ENCODE measurements at regions not wholly inside any gene's neighbourhood (a gene's known extent, or its start where the extent isn't known, plus 50 kb on each side); places are given as distances from the start of the nearest gene placed in this dataset.

DNA sequence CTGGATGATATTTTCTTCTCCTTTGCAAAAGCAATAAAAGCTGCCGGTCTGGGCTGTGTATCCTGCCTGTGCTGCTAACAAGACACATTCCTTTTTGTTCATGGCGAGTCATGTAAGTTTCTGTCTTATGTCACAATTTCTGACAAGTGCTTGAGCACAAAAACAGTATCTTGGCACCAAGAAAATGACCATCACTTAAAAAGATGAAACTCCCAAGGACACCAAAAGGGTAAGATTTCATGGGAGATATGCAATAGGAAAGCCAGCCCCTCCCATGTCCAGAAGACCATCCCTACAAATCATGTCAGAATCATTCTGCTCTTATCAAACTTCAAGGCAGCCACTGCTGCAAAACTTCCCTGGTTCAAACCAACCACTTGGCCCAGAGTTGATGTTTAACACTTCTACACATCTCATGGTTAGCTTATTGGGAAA is 375.4 kb upstream of the ZNF507 start:
- DNase-seq (ENCODE audit: low spot score) = no peak
- Histone ChIP-seq H3K36me3 (ENCODE audit: control insufficient read depth in 4 of 4, insufficient read depth in 3 of 4, low read depth in 1 of 4, low read length in 3 of 4) (no peaks in the 10 kb centered on the region), H3K27me3 (ENCODE audit: control insufficient read depth in 4 of 4, insufficient read depth in 4 of 4, low read length in 3 of 4) (peaks cover 0 to 5% (median 1%) of the 10 kb centered on the region in 4 donors), H3K27ac (ENCODE audit: low read depth in 1 of 2, low read length in 2 of 2) (no peak overlapping the region), H3K4me1 (ENCODE audit: control insufficient read depth in 4 of 4, insufficient read depth in 4 of 4, low read length in 3 of 4) (no peaks in the 10 kb centered on the region), H3K9me3 (ENCODE audit: control insufficient read depth in 4 of 4, low read length in 3 of 4) (no peaks in the 10 kb centered on the region), H3K9ac (ENCODE audit: low read depth in 1 of 2, low read length in 2 of 2) (no peak overlapping the region), H3K4me3 (ENCODE audit: low read depth in 1 of 3, low read length in 3 of 3) (no peak overlapping the region)
- 70% methylated on average over 2 of the region's 2 CpGs for WGBS
- TF ChIP-seq JUND (IDR thresholded peaks at IDR 0.05) = no peak
- no peak for TF ChIP-seq EGR1 (IDR thresholded peaks at IDR 0.05; ENCODE audit: low read depth in 2 of 2)
- no peak for TF ChIP-seq FOXA2 (IDR thresholded peaks at IDR 0.05)
- TF ChIP-seq, protein P1, sequence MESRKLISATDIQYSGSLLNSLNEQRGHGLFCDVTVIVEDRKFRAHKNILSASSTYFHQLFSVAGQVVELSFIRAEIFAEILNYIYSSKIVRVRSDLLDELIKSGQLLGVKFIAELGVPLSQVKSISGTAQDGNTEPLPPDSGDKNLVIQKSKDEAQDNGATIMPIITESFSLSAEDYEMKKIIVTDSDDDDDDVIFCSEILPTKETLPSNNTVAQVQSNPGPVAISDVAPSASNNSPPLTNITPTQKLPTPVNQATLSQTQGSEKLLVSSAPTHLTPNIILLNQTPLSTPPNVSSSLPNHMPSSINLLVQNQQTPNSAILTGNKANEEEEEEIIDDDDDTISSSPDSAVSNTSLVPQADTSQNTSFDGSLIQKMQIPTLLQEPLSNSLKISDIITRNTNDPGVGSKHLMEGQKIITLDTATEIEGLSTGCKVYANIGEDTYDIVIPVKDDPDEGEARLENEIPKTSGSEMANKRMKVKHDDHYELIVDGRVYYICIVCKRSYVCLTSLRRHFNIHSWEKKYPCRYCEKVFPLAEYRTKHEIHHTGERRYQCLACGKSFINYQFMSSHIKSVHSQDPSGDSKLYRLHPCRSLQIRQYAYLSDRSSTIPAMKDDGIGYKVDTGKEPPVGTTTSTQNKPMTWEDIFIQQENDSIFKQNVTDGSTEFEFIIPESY (IDR thresholded peaks at IDR 0.05) = no peak
- no peak for TF ChIP-seq RAD21 (IDR thresholded peaks at IDR 0.05)
- TF ChIP-seq REST (IDR thresholded peaks at IDR 0.05) = no peak
- no peak for TF ChIP-seq HNF4A (conservative IDR thresholded peaks at IDR 0.05)
- TF ChIP-seq, protein P2, sequence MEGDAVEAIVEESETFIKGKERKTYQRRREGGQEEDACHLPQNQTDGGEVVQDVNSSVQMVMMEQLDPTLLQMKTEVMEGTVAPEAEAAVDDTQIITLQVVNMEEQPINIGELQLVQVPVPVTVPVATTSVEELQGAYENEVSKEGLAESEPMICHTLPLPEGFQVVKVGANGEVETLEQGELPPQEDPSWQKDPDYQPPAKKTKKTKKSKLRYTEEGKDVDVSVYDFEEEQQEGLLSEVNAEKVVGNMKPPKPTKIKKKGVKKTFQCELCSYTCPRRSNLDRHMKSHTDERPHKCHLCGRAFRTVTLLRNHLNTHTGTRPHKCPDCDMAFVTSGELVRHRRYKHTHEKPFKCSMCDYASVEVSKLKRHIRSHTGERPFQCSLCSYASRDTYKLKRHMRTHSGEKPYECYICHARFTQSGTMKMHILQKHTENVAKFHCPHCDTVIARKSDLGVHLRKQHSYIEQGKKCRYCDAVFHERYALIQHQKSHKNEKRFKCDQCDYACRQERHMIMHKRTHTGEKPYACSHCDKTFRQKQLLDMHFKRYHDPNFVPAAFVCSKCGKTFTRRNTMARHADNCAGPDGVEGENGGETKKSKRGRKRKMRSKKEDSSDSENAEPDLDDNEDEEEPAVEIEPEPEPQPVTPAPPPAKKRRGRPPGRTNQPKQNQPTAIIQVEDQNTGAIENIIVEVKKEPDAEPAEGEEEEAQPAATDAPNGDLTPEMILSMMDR (IDR thresholded peaks at IDR 0.05; ENCODE audit: low read depth, low read length, missing input control) = no peak
- no peak for TF ChIP-seq GABPA (IDR thresholded peaks at IDR 0.05 in 1 of 2, conservative IDR thresholded peaks at IDR 0.05 in 1 of 2)
- TF ChIP-seq, protein P3, sequence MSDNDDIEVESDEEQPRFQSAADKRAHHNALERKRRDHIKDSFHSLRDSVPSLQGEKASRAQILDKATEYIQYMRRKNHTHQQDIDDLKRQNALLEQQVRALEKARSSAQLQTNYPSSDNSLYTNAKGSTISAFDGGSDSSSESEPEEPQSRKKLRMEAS (IDR thresholded peaks at IDR 0.05) = no peak
- no peak for TF ChIP-seq YY1 (IDR thresholded peaks at IDR 0.05)
- TF ChIP-seq SP1 (IDR thresholded peaks at IDR 0.05) = no peak
- TF ChIP-seq RXRA (IDR thresholded peaks at IDR 0.05) = no peak
- TF ChIP-seq ATF3 (IDR thresholded peaks at IDR 0.05) = no peak
- no peak for TF ChIP-seq NR2F2 (IDR thresholded peaks at IDR 0.05)
- no peak for TF ChIP-seq HNF4G (IDR thresholded peaks at IDR 0.05)
- no peak for TF ChIP-seq TAF1 (conservative IDR thresholded peaks at IDR 0.05)
- TF ChIP-seq FOXA1 (IDR thresholded peaks at IDR 0.05) = no peak
